PC-9 (cell line): ENCODE measurements at regions not wholly inside any gene's neighbourhood (a gene's known extent, or its start where the extent isn't known, plus 50 kb on each side); places are given as distances from the start of the nearest gene placed in this dataset.

ENCODE experiments used
- BruUV-seq: library from RNA; stranded (reverse); fragments of 400-500 nt; replicated peaks from 2 replicates; lab custom pipeline; 2021; lab: Mats Ljungman, UMichigan
- CTCF ChIA-PET: fragments of 300-600 bp; sonication (Branson Sonifier 250); formaldehyde crosslinking; loops from one replicate; lab custom pipeline; 2022; ENCODE audit warnings: antibody characterized with exemption; lab: Charles Lee
- POLR2A ChIA-PET: fragments of 300-600 bp; sonication (Branson Sonifier 250); formaldehyde crosslinking; loops from one replicate; lab custom pipeline; 2022; ENCODE audit warnings: antibody characterized with exemption; ENCODE audit not compliant: unreplicated experiment; lab: Charles Lee
- DNase-seq, 2 experiments: peaks; one replicate each; pipeline versions ENCODE4 v3.0.0 to v3.0.0-alpha.2; 2015 to 2022; ENCODE audit warnings: mixed read lengths in 1 of 2
- H2AFZ ChIP-seq: fragments of 200-600 bp; sonication (generic); 2 replicates; pipeline ENCODE4 v1.8.1; 2017; ENCODE audit warnings: antibody characterized with exemption
- H3F3A ChIP-seq: fragments of 200-600 bp; sonication (generic); 2 replicates; pipeline ENCODE4 v1.8.1; 2017; ENCODE audit warnings: antibody characterized with exemption, mild to moderate bottlenecking, low read depth; ENCODE audit not compliant: insufficient read depth
- H3K27ac ChIP-seq: fragments of 200-600 bp; sonication (generic); 2 replicates; pipeline ENCODE4 v1.6.1; 2016; ENCODE audit warnings: mixed run types
- H3K27me3 ChIP-seq: fragments of 200-600 bp; sonication (generic); 2 replicates; pipeline ENCODE4 v1.6.1; 2016; ENCODE audit warnings: low read depth, mixed run types; ENCODE audit not compliant: insufficient read depth
- H3K36me3 ChIP-seq: fragments of 200-600 bp; sonication (generic); 2 replicates; pipeline ENCODE4 v1.6.1; 2016; ENCODE audit warnings: low read depth, mixed run types
- H3K4me1 ChIP-seq: fragments of 200-600 bp; sonication (generic); replicated peaks from 2 replicates; pipeline ENCODE4 v1.6.1; 2016; ENCODE audit warnings: mixed run types; ENCODE audit not compliant: insufficient read depth
- H3K4me2 ChIP-seq: fragments of 200-600 bp; sonication (generic); 2 replicates; pipeline ENCODE4 v1.6.1; 2017; ENCODE audit warnings: mixed run types
- H3K4me3 ChIP-seq: fragments of 200-600 bp; sonication (generic); 2 replicates; pipeline ENCODE4 v1.6.1; 2016; ENCODE audit warnings: mixed run types
- H3K79me2 ChIP-seq: fragments of 200-600 bp; sonication (generic); 2 replicates; pipeline ENCODE4 v1.6.1; 2017; ENCODE audit warnings: low read depth, mixed run types
- H3K9me2 ChIP-seq: fragments of 200-600 bp; sonication (generic); 2 replicates; pipeline ENCODE4 v1.8.1; 2017; ENCODE audit warnings: mild to moderate bottlenecking; ENCODE audit not compliant: insufficient read depth
- H3K9me3 ChIP-seq: fragments of 200-600 bp; sonication (generic); 2 replicates; pipeline ENCODE4 v1.8.1; 2016; ENCODE audit warnings: low read depth; ENCODE audit not compliant: insufficient read depth
- H4K20me1 ChIP-seq: fragments of 200-600 bp; sonication (generic); 2 replicates; pipeline ENCODE4 v1.8.1; 2017; ENCODE audit not compliant: insufficient read depth
- EZH2 ChIP-seq: fragments of 200-600 bp; sonication (generic); IDR thresholded peaks from 2 replicates; pipeline ENCODE4 v1.8.0; 2017; ENCODE audit warnings: antibody characterized with exemption, low read depth
- intact Hi-C: fragments of 100-400 bp; cut with micrococcal nuclease; formaldehyde crosslinking; loops from one replicate; pipeline ENCODE4 v1.10.0; 2022; ENCODE audit not compliant: unreplicated experiment
- TF ChIP-seq, protein P1 (sequence below): fragments of 200-600 bp; sonication (generic); conservative IDR thresholded peaks from 2 replicates; pipeline ENCODE4 v1.6.1; 2017; ENCODE audit warnings: mixed run types, antibody characterized with exemption, mild to moderate bottlenecking, moderate library complexity

DNA sequence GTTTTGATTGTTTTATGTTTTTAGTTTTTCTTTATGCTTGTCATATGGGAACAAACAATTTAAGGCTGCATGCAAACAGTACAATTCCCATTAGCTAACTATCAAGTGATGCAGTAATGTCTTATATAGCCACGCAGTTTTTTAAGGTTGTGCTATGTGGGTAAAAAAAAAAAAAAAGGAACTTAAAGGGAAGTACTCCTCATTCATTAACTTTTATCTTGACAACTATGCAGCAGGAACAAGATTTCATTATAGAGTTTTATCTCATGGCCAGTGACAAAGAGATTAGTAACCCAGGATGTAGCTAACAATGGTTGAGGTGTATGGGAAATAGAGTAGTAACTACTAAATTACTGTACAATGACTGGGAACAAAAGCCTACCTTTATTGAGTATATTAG is 1008.2 kb upstream of the CDH9 start:
- H3K36me3 ChIP-seq, result no peaks in the 10 kb centered on the region
- TF ChIP-seq EZH2, result no peak
- TF ChIP-seq, protein P1, sequence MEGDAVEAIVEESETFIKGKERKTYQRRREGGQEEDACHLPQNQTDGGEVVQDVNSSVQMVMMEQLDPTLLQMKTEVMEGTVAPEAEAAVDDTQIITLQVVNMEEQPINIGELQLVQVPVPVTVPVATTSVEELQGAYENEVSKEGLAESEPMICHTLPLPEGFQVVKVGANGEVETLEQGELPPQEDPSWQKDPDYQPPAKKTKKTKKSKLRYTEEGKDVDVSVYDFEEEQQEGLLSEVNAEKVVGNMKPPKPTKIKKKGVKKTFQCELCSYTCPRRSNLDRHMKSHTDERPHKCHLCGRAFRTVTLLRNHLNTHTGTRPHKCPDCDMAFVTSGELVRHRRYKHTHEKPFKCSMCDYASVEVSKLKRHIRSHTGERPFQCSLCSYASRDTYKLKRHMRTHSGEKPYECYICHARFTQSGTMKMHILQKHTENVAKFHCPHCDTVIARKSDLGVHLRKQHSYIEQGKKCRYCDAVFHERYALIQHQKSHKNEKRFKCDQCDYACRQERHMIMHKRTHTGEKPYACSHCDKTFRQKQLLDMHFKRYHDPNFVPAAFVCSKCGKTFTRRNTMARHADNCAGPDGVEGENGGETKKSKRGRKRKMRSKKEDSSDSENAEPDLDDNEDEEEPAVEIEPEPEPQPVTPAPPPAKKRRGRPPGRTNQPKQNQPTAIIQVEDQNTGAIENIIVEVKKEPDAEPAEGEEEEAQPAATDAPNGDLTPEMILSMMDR, result no peak
- no peaks in the 10 kb centered on the region for H3K9me2 ChIP-seq
- H3K27ac ChIP-seq, result no peak overlapping the region
- intact Hi-C loops, result no loop called here
- H2AFZ ChIP-seq, result no peak overlapping the region
- no peak overlapping the region for H3K4me3 ChIP-seq
- CTCF ChIA-PET, result no interaction called here
- POLR2A ChIA-PET, result no interaction called here
- H3F3A ChIP-seq, result no peaks in the 10 kb centered on the region
- H3K4me1 ChIP-seq, result no peaks in the 10 kb centered on the region
- H3K4me2 ChIP-seq, result no peak overlapping the region
- H3K27me3 ChIP-seq, result no peaks in the 10 kb centered on the region
- no TSS peak for BruUV-seq
- H3K9me3 ChIP-seq, result no peaks in the 10 kb centered on the region
- H3K79me2 ChIP-seq, result no peaks in the 10 kb centered on the region
- H4K20me1 ChIP-seq, result no peaks in the 10 kb centered on the region
- no peak for DNase-seq

DNA sequence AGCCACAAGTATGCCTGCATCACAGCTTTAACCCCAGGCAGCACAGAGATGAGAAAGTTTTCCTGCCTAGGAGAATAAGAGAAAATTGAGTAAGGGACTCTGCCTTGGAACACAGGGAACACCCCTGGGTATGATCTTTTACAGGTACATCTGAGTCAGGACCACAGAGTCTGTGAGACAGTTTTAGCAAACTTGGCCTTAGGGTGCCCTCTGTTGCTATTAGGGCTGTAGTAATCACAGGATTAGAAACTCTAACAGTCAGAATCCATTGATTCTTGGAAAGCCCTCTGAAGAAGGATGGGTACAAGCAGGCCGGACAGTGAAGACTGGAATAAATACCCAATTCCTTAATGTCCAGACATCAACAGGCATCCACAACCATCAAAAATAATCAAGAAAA is 989.5 kb upstream of the CDH9 start:
- H4K20me1 ChIP-seq, result no peaks in the 10 kb centered on the region; the same call in 1 of the 2 replicates
- no peak overlapping the region for H2AFZ ChIP-seq
- no peaks in the 10 kb centered on the region for H3K36me3 ChIP-seq
- H3K9me3 ChIP-seq, result peaks cover 5% of the 10 kb centered on the region; the same call in 1 of the 2 replicates
- ChIA-PET POLR2A (no interaction called here), CTCF (no interaction called here)
- H3K4me1 ChIP-seq, result no peaks in the 10 kb centered on the region
- no peaks in the 10 kb centered on the region for H3K79me2 ChIP-seq
- intact Hi-C loops, result no loop called here
- no peak overlapping the region for H3K4me2 ChIP-seq
- 0 out of 2 replicates have a peak, but pooled peaks cover 4% of the 10 kb centered on the region for H3K9me2 ChIP-seq
- no TSS peak for BruUV-seq
- no peak overlapping the region for H3K4me3 ChIP-seq
- H3K27me3 ChIP-seq, result no peaks in the 10 kb centered on the region
- no peak for DNase-seq
- TF ChIP-seq EZH2, result no peak
- TF ChIP-seq, protein P1, result no peak
- no peak overlapping the region for H3K27ac ChIP-seq
- H3F3A ChIP-seq, result no peaks in the 10 kb centered on the region

- Histone ChIP-seq H2AFZ (no peak overlapping the region), H3K9me2 (no peaks in the 10 kb centered on the region), H3K9me3 (no peaks in the 10 kb centered on the region), H3K27me3 (no peaks in the 10 kb centered on the region), H3K4me2 (no peak overlapping the region), H4K20me1 (no peaks in the 10 kb centered on the region), H3K27ac (no peak overlapping the region), H3K4me3 (no peak overlapping the region), H3F3A (no peaks in the 10 kb centered on the region), H3K4me1 (no peaks in the 10 kb centered on the region), H3K79me2 (no peaks in the 10 kb centered on the region), H3K36me3 (no peaks in the 10 kb centered on the region)
- no peak for TF ChIP-seq EZH2
- TF ChIP-seq, protein P1, result no peak
- no peak for DNase-seq
- ChIA-PET CTCF (no interaction called here), POLR2A (no interaction called here)
- intact Hi-C loops, result loop anchor here (10.0 kb wide), 1 partner anchor 1842 kb away; no protein-coding TSS in a partner anchor
- no TSS peak for BruUV-seq
Measured at GRCh38 chr5:28017178-28017577, 978.8 kb upstream of the CDH9 start.
